Liver (tissue), 8 donors: ENCODE measurements at regions not wholly inside any gene's neighbourhood (a gene's known extent, or its start where the extent isn't known, plus 50 kb on each side); places are given as distances from the start of the nearest gene placed in this dataset.

ENCODE experiments used
- DNase-seq: peaks from one replicate; pipeline ENCODE4 v3.0.0-alpha.2; 2017; ENCODE audit warnings: low spot score
- H3K27ac ChIP-seq, 2 donors: one replicate each; pipeline ENCODE4 v1.7.0; 2013; ENCODE audit warnings: inconsistent platforms in 2 of 2, low read length in 2 of 2, control low read depth in 1 of 2, low read depth in 1 of 2, mild to moderate bottlenecking in 1 of 2
- H3K27me3 ChIP-seq, 4 donors: one replicate each; pipeline versions ENCODE4 v1.6.1 to v1.7.0; 2013; ENCODE audit warnings: low read length in 3 of 4, inconsistent platforms in 1 of 4, mild to moderate bottlenecking in 1 of 4, moderate library complexity in 1 of 4; ENCODE audit not compliant: control insufficient read depth in 4 of 4, insufficient read depth in 4 of 4
- H3K36me3 ChIP-seq, 4 donors: one replicate each; pipeline versions ENCODE4 v1.6.1 to v1.7.0; 2013; ENCODE audit warnings: low read length in 3 of 4, mild to moderate bottlenecking in 3 of 4, low read depth in 1 of 4, moderate library complexity in 1 of 4; ENCODE audit not compliant: control insufficient read depth in 4 of 4, insufficient read depth in 3 of 4
- H3K4me1 ChIP-seq, 4 donors: one replicate each; pipeline versions ENCODE4 v1.6.1 to v1.7.0; 2013; ENCODE audit warnings: low read length in 3 of 4, mild to moderate bottlenecking in 3 of 4, moderate library complexity in 1 of 4; ENCODE audit not compliant: control insufficient read depth in 4 of 4, insufficient read depth in 4 of 4
- H3K4me3 ChIP-seq, 3 donors: one replicate each; pipeline versions ENCODE4 v1.6.1 to v1.7.0; 2013; ENCODE audit warnings: low read length in 3 of 3, control low read depth in 1 of 3, low read depth in 1 of 3, mild to moderate bottlenecking in 1 of 3
- H3K9ac ChIP-seq, 2 donors: one replicate each; pipeline ENCODE4 v1.7.0; 2013; ENCODE audit warnings: low read length in 2 of 2, mild to moderate bottlenecking in 2 of 2, moderate library complexity in 2 of 2, control low read depth in 1 of 2, low read depth in 1 of 2
- H3K9me3 ChIP-seq, 4 donors: one replicate each; pipeline versions ENCODE4 v1.6.1 to v1.7.0; 2013; ENCODE audit warnings: low read length in 3 of 4; ENCODE audit not compliant: control insufficient read depth in 4 of 4
- FOXA1 ChIP-seq: IDR thresholded peaks from 2 replicates; pipeline ENCODE4 v1.6.1; 2016; ENCODE audit warnings: antibody characterized with exemption
- GABPA ChIP-seq, 2 donors: IDR thresholded peaks in 1 of 2; conservative IDR thresholded peaks in 1 of 2; 2 replicates each; pipeline ENCODE4 v1.6.1; 2016; ENCODE audit warnings: antibody characterized with exemption in 2 of 2, mild to moderate bottlenecking in 1 of 2, moderate library complexity in 1 of 2
- HNF4A ChIP-seq, 2 donors: conservative IDR thresholded peaks; 2 replicates each; pipeline ENCODE4 v1.6.1; 2016; ENCODE audit warnings: antibody characterized with exemption in 2 of 2, mild to moderate bottlenecking in 2 of 2
- RAD21 ChIP-seq, 2 donors: IDR thresholded peaks; 2 replicates each; pipeline ENCODE4 v1.6.1; 2016; ENCODE audit warnings: antibody characterized with exemption in 2 of 2, mild to moderate bottlenecking in 2 of 2
- RXRA ChIP-seq, 2 donors: IDR thresholded peaks; 2 replicates each; pipeline ENCODE4 v1.6.1; 2017 to 2018; ENCODE audit warnings: antibody characterized with exemption in 2 of 2, mild to moderate bottlenecking in 1 of 2
- SP1 ChIP-seq: IDR thresholded peaks from 2 replicates; pipeline ENCODE4 v1.6.1; 2018; ENCODE audit warnings: antibody characterized with exemption, mild to moderate bottlenecking
- YY1 ChIP-seq: IDR thresholded peaks from 2 replicates; pipeline ENCODE4 v1.6.1; 2016; ENCODE audit warnings: antibody characterized with exemption, mild to moderate bottlenecking
- WGBS: extraction: QIAGEN DNeasy Blood & Tissue Kit; methylation state at CpG from one replicate; pipeline ENCODE4 v1.1.7; 2013; 5-methylcytosine and 5-hydroxymethylcytosine counted together
- TF ChIP-seq, protein P1 (sequence below): IDR thresholded peaks from 2 replicates; pipeline ENCODE4 v1.6.1; 2016; ENCODE audit warnings: antibody characterized with exemption, mild to moderate bottlenecking
- TF ChIP-seq, protein P2 (sequence below): IDR thresholded peaks from 2 replicates; pipeline ENCODE4 v1.6.1; 2016; ENCODE audit warnings: antibody characterized with exemption
- TF ChIP-seq, protein P3 (sequence below): fragments of 150-350 bp; IDR thresholded peaks from 2 replicates; pipeline ENCODE4 v1.5.1; 2017; ENCODE audit warnings: improper control_type of control experiment, low read depth, low read length; ENCODE audit not compliant: missing input control
- donor health status: healthy.
- donor health status: healthy.
- donor health status: healthy.
- donor health status: healthy.
- donor health status: healthy.

DNA sequence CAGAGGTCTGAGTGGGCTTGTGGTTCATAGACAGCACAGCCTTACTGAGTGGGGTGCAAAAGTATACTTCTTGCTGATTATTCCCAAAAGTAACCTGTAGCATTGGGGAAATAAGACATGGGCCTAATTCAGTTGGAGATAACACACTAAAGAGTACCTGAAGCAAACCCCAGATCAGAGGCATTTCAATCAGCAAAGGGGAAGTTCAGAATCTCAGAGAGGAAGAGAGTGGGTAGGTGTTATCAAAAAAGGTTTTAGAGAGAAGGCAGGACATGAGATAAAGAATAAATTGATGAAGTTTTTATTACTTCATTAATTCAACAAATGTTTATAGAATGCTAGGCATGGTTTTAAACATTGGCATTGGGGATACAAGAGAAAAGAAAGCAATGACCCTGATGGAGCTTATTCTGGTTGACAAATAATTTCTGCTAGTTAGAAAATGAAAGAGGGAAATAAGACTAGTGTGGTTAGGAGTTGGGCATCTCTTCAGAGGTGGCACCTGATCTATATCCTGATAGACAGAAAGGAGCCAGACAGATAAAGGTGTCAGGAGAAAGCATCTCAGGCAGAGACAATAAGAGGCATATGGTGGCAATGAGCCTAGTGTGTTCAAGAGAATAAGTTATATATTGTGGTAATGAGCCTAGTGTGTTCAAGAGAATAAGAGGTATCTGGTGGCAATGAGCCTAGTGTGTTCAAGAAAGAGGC is 153.8 kb upstream of the SETBP1 start:
- H3K4me1 ChIP-seq = no peaks in the 10 kb centered on the region
- no peaks in the 10 kb centered on the region for H3K9me3 ChIP-seq
- no peak overlapping the region for H3K9ac ChIP-seq
- no peak overlapping the region for H3K27ac ChIP-seq
- no peaks in the 10 kb centered on the region for H3K36me3 ChIP-seq
- TF ChIP-seq, protein P1, sequence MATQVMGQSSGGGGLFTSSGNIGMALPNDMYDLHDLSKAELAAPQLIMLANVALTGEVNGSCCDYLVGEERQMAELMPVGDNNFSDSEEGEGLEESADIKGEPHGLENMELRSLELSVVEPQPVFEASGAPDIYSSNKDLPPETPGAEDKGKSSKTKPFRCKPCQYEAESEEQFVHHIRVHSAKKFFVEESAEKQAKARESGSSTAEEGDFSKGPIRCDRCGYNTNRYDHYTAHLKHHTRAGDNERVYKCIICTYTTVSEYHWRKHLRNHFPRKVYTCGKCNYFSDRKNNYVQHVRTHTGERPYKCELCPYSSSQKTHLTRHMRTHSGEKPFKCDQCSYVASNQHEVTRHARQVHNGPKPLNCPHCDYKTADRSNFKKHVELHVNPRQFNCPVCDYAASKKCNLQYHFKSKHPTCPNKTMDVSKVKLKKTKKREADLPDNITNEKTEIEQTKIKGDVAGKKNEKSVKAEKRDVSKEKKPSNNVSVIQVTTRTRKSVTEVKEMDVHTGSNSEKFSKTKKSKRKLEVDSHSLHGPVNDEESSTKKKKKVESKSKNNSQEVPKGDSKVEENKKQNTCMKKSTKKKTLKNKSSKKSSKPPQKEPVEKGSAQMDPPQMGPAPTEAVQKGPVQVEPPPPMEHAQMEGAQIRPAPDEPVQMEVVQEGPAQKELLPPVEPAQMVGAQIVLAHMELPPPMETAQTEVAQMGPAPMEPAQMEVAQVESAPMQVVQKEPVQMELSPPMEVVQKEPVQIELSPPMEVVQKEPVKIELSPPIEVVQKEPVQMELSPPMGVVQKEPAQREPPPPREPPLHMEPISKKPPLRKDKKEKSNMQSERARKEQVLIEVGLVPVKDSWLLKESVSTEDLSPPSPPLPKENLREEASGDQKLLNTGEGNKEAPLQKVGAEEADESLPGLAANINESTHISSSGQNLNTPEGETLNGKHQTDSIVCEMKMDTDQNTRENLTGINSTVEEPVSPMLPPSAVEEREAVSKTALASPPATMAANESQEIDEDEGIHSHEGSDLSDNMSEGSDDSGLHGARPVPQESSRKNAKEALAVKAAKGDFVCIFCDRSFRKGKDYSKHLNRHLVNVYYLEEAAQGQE = no peak
- TF ChIP-seq RXRA (IDR thresholded peaks at IDR 0.05) (no peak), SP1 (no peak), FOXA1 (no peak), YY1 (no peak)
- TF ChIP-seq, protein P2, sequence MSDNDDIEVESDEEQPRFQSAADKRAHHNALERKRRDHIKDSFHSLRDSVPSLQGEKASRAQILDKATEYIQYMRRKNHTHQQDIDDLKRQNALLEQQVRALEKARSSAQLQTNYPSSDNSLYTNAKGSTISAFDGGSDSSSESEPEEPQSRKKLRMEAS = no peak
- TF ChIP-seq, protein P3, sequence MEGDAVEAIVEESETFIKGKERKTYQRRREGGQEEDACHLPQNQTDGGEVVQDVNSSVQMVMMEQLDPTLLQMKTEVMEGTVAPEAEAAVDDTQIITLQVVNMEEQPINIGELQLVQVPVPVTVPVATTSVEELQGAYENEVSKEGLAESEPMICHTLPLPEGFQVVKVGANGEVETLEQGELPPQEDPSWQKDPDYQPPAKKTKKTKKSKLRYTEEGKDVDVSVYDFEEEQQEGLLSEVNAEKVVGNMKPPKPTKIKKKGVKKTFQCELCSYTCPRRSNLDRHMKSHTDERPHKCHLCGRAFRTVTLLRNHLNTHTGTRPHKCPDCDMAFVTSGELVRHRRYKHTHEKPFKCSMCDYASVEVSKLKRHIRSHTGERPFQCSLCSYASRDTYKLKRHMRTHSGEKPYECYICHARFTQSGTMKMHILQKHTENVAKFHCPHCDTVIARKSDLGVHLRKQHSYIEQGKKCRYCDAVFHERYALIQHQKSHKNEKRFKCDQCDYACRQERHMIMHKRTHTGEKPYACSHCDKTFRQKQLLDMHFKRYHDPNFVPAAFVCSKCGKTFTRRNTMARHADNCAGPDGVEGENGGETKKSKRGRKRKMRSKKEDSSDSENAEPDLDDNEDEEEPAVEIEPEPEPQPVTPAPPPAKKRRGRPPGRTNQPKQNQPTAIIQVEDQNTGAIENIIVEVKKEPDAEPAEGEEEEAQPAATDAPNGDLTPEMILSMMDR = no peak
- no peaks in the 10 kb centered on the region for H3K27me3 ChIP-seq
- H3K4me3 ChIP-seq = no peak overlapping the region
- no peak for DNase-seq

DNA sequence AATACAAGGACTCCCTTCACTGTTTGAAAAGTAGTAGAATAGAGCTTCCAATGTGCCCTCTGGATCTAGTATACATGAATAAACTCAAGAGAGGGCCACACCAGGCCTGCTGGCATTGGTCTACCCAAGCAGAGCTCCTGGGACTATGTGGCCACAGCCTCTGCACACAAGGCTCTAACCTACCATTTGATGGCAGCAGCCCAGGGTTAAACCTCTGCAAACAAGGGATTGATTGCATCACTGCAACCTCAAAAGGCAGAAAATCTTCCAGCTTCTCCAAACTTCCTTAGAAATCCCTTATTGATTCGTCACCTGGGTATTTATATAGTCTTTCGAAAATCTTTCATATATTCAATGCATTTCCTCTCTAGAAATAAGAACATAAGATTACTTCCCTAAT is 147.6 kb upstream of the SETBP1 start:
- H3K4me1 ChIP-seq = no peaks in the 10 kb centered on the region
- WGBS = 86% methylated on average over 2 of the region's 2 CpGs
- H3K9me3 ChIP-seq = no peaks in the 10 kb centered on the region
- H3K27ac ChIP-seq = no peak overlapping the region
- DNase-seq = no peak
- TF ChIP-seq HNF4A (conservative IDR thresholded peaks at IDR 0.05) = no peak
- no peak for TF ChIP-seq FOXA1
- TF ChIP-seq GABPA (IDR thresholded peaks at IDR 0.05 in 1 of 2, conservative IDR thresholded peaks at IDR 0.05 in 1 of 2) = no peak
- TF ChIP-seq RXRA (IDR thresholded peaks at IDR 0.05) = no peak
- TF ChIP-seq, protein P3 = no peak
- no peak for TF ChIP-seq RAD21 (IDR thresholded peaks at IDR 0.05)
- TF ChIP-seq, protein P1 = no peak
- H3K27me3 ChIP-seq = peaks cover 0 to 3% (median 0%) of the 10 kb centered on the region in 4 donors
- H3K9ac ChIP-seq = no peak overlapping the region
- no peak overlapping the region for H3K4me3 ChIP-seq
- H3K36me3 ChIP-seq = no peaks in the 10 kb centered on the region
